ENCODE measurements at regions not wholly inside any gene's neighbourhood (a gene's known extent, or its start where the extent isn't known, plus 50 kb on each side); places are given as distances from the start of the nearest gene placed in this dataset.

DNA sequence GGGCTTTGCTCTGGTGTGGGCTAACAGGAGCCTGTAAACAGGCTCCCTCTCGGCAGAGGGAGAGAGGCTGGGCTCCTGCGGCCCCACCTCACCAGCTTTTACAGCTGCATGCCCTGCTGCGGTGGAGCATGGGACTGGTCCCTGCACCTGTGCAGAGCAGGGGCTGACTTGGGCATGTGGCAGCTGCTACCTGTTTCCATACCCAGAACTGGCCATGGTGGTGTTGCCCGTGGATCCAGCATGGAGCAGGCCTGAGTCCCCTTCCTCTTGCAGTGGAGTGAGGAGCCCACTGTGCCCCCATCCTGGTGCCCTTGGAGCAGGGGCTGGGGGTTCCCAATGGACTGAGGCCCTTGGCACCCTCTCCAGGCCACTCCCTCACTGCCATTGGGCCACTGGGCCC is 91.9 kb upstream of the MGMT start:
- DNase-seq (ENCODE audit: low read depth): no peak

DNA sequence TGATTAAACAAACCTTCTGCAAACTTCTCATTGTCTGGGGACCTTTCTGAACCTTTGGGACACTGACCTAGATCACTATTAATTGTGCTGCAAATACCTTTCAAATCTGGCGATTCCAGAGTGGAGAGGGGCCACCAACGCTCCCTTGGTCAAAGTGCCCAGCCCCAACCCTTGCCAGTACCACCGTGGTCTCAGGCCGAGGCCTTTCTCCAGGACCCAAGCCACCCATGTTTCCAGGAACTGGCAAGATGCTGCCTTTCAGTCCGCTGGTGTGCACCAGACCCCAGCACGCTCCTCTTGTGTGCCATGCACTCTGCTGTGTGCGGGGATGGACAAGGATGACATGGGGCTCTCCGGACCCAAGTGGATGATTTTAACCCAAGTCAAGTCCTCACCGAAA is 91.1 kb upstream of the MGMT start:
- DNase-seq (ENCODE audit: low read depth): no peak

DNA sequence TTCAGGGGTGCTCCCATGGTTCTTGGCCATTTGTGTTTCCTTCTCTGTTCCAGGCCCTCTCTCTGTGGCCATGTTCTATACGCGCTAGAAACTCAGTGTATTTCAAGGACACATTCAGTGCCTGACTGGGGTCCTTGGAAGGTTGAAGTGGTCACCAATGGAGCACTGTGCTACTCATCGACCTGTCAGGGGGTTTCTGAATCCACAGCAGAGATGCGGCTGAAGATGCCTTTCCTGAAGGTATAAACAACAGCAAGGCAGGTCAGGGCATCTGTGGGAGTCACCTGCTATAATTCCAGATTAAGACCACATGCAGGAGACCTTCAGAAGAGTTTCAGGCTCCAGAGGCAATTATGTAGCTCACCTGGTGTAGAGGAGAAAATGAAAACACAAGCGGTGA is 86.8 kb upstream of the MGMT start:
- no peak for DNase-seq (ENCODE audit: low read depth)

DNA sequence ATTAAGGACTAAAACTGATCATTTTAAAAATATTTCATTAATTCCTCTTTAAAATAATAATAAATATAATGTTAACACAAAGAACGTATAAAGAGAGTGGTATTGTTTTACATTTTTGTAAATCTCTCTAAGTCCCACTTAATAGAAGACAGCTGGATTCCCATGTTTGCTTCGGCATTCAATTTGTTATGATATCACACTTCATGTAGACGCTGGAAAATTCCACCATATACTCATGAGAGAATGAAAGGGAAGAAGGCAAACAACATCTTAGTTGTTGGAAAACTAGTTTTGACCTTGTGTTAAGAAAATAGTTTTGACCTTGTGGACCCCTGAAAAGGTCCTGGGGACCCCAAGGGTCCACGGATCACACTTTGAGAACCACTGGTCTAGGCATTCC is 85.3 kb upstream of the MGMT start:
- DNase-seq (ENCODE audit: low read depth): no peak

- DNase-seq (ENCODE audit: low read depth): no peak
Measured at GRCh38 chr10:129382401-129382800, 84.6 kb upstream of the MGMT start.

DNA sequence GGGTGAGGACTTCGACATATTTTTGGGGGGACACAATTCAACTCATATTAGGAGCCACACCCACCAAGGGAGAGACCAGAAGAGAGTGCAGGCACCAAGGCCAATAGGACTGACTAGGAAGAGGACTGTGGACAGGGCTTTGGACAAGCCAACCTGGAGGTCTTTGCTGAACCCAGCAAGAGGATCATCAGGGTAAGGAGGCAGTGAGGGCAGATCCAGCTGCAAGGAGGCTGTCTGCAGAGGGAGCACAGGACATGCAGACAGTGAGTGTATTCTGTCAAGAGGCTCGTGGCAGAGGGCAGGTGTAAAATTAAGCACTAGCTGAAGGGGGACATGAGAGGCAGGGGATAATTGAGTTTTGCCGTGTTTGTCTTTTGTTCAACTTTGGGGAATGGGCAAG is 83.4 kb upstream of the MGMT start:
- DNase-seq (ENCODE audit: low read depth): no peak

DNA sequence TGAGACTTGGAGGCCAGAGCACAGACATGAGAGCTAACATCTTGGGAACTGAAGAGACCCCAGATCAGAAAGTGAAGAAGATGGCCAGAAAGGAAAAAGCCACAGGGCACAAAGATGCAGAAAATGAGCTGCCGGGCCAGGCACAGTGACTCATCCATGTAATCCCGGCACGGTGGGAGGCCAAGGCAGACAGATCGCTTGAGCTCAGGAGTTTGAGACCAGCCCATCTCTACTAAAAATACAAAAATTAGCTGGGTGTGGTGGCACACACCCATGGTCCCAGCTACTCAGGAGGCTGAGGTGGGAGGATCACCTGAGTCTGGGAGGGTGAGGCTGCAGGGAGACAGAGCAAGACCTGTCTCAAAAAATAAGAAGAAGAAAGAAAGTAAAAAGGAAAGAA is 81.4 kb upstream of the MGMT start:
- DNase-seq (ENCODE audit: low read depth): no peak

- no peak for DNase-seq (ENCODE audit: low read depth)
Measured at GRCh38 chr10:129386415-129387257, 80.4 kb upstream of the MGMT start.

DNA sequence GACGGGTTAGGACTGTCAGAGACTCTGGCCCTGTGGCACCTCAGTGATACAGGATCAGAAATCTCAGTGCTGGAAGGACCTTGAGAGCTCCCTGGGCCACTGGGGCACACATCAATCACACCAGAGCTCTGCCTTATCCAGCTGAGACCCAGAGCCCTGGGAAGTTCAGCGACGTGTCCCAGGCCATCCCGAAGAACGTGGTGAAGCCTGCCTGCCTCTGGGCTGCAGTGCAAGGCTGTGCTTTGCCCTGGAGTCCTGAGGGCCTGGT is 79.8 kb upstream of the MGMT start:
- no peak for DNase-seq (ENCODE audit: low read depth)

GRCh38 chr10:129388435-129388834 is 78.6 kb upstream of the MGMT start:
- no peak for DNase-seq (ENCODE audit: low read depth)

DNA sequence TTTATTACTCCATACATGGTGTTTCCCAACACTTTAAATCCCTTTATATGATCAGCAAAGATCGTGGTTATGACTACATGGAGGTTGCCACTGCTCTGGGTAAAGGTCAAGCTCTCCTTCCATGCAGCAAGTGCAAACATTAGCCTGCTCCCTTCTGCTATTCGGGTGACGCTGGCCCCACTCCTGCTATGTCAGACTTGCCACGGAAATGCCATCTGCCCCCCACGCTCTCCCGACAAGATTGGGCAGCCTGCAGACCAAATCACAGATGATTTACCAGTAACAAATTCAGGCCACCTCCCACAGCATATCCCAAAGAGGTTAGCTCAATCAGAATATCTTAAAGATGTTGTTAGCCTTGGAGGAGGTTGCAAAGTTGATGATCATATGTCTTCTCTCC is 77.8 kb upstream of the MGMT start:
- DNase-seq (ENCODE audit: low read depth): no peak

- no peak for DNase-seq (ENCODE audit: low read depth)
Measured at GRCh38 chr10:129390147-129390546, 76.9 kb upstream of the MGMT start.

DNA sequence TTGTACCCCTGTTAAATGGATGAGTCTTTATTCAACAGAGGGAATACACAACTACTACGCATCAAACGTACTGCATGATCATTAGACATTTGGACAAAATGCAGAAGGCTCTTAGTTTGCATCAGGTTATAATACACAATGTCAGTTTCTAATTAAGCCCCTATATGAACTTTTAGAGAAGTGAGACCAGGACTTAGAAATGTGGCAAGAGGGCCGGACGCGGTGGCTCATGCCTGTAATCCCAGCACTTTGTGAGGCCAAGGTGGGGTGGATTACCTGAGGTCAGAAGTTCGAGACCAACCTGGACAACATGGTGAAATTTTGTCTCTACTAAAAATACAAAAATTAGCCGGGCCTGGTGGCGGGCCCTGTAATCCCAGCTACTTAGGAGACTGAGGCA is 76.3 kb upstream of the MGMT start:
- no peak for DNase-seq (ENCODE audit: low read depth)

- no peak for DNase-seq (ENCODE audit: low read depth)
Measured at GRCh38 chr10:129391464-129391863, 75.6 kb upstream of the MGMT start.

DNA sequence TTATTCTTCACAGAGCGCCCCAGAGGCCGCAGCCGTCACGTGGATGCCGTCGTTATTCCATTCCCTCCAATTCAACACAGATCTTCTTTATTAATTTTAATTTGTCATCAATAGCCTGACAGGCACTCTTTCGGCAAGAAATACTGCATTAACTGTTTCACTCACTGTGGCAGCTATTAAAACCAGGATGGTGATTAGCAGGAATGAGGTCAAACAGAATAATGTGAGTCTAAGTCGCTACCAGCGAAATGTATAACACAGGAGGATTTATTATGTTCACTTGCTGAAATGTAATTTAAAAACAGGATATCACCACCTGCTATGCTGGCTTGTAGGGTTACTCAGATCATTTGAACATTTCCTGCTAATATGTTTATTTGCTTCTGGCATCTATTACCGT is 74.2 kb upstream of the MGMT start:
- DNase-seq (ENCODE audit: low read depth): no peak

- no peak for DNase-seq (ENCODE audit: low read depth)
Measured at GRCh38 chr10:129393812-129394211, 73.2 kb upstream of the MGMT start.

GRCh38 chr10:129394518-129395328 is 72.3 kb upstream of the MGMT start:
- no peak for DNase-seq (ENCODE audit: low read depth)

GRCh38 chr10:129396021-129396722 is 70.9 kb upstream of the MGMT start:
- no peak for DNase-seq (ENCODE audit: low read depth)

DNA sequence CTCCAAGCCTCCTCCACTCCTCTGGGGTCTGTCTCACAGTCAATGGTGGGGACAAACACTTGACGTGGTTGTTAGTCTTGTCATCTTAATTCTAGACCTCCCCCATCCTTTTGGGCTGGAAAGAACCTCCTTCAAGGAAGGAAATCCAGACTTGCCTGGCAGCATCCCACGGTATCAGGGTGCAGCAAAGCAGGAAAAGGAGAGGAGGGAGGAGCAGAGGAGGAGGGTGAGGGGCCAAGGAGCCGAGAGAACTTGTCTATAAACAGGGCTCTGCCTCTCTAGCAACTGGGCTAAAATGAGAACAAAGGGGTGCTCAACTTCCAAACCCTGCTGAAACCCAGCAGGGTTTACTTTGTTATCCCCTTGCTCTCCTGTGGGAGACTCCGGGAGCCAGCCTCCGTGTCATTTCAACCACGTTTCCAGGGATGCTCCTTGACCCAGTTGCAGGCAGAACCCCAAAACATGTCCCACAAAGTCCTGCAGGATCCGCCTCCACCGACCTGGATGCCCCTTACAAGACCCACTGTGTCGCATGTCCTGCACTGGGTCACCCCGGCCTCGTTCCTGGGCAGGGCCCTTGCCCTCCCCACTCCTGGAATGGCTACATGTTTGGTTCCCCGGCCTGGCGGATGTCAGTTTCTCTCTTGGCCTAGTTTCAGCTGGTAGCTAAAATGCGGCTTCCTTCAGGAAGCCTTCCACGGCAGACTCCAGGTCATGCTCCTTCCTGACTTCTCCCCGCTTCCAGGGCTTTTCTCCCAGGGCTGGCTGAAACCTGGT is 69.7 kb upstream of the MGMT start:
- DNase-seq (ENCODE audit: low read depth): no peak

- no peak for DNase-seq (ENCODE audit: low read depth)
Measured at GRCh38 chr10:129398711-129399141, 68.3 kb upstream of the MGMT start.

GRCh38 chr10:129400426-129400825 is 66.6 kb upstream of the MGMT start:
- no peak for DNase-seq (ENCODE audit: low read depth)

DNA sequence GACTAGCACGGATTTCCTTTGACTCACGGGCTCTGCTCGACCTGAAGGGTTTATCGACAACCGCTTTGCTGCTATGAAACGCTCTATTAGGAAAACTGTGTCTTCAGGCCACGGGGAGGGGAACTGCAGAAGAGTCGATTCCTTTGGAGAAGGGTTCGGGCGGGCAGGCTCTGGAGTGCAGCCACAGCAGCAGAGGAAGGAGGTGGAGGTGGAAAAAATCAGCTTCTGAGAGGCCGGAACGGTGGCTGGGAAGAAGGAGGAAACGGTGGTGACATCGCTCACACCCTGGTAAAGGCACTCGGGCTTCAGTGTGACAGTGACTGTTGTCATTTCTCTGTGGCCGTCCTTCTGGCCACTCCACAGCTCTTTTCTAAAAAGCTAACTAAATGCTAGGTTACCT is 64.6 kb upstream of the MGMT start:
- DNase-seq (ENCODE audit: low read depth): no peak
